Stomach (tissue), 4 donors: ENCODE measurements at regions not wholly inside any gene's neighbourhood (a gene's known extent, or its start where the extent isn't known, plus 50 kb on each side); places are given as distances from the start of the nearest gene placed in this dataset.

Experiments
- CTCF ChIP-seq, 7 experiments: fragments of 450-650 bp in 4 of 7; fragments of 200-600 bp in 3 of 7; sonication (generic) in 3 of 7; IDR thresholded peaks; one replicate each; pipeline ENCODE4 v1.5.1; 2016 to 2019; ENCODE audit warnings: antibody characterized with exemption in 7 of 7, control low read depth in 2 of 7, mild to moderate bottlenecking in 1 of 7
- POLR2A ChIP-seq, 4 donors: fragments of 450-650 bp; IDR thresholded peaks; one replicate each; pipeline ENCODE4 v1.6.1; 2016; ENCODE audit warnings: antibody characterized with exemption in 4 of 4, control low read depth in 2 of 4, mild to moderate bottlenecking in 1 of 4, moderate library complexity in 1 of 4
- POLR2AphosphoS5 ChIP-seq, 3 donors: sonication (generic); formaldehyde crosslinking; IDR thresholded peaks; one replicate each; pipeline ENCODE4 v1.6.1; 2016; ENCODE audit warnings: antibody characterized with exemption in 3 of 3

GRCh38 chr18:39349801-39350200 lies 1784.2 kb upstream of the CELF4 start:
- TF ChIP-seq CTCF (IDR thresholded peaks at IDR 0.05): no peak
- TF ChIP-seq POLR2AphosphoS5 (IDR thresholded peaks at IDR 0.05): no peak
- TF ChIP-seq POLR2A (IDR thresholded peaks at IDR 0.05): no peak
